TTC549 (cell line): ENCODE measurements at regions not wholly inside any gene's neighbourhood (a gene's known extent, or its start where the extent isn't known, plus 50 kb on each side); places are given as distances from the start of the nearest gene placed in this dataset.

Experiments
- FAIRE-seq: peaks from 2 replicates; lab custom pipeline; 2012; peaks lifted over from hg19 to GRCh38; lab: Jason Lieb, UNC

GRCh38 chr12:125434936-125435443 lies 369.8 kb downstream of the AACS start:
- no peak for FAIRE-seq

- no peak for FAIRE-seq
These were observed 370.6 kb downstream of the AACS start for GRCh38 chr12:125435871-125436270.

GRCh38 chr12:125436686-125437085 lies 371.5 kb downstream of the AACS start:
- no peak for FAIRE-seq

GRCh38 chr12:125440399-125440798 lies 375.2 kb downstream of the AACS start:
- FAIRE-seq, result no peak

- FAIRE-seq, result no peak
These were observed 378.1 kb downstream of the AACS start for GRCh38 chr12:125443341-125443740.

GRCh38 chr12:125451408-125451807 lies 386.2 kb downstream of the AACS start:
- FAIRE-seq, result no peak

- no peak for FAIRE-seq
These were observed 388.5 kb downstream of the AACS start for GRCh38 chr12:125453751-125454150.

- no peak for FAIRE-seq
These were observed 389.1 kb downstream of the AACS start for GRCh38 chr12:125454291-125454690.

- FAIRE-seq, result no peak
These were observed 389.7 kb downstream of the AACS start for GRCh38 chr12:125454786-125455480.

- FAIRE-seq, result no peak
These were observed 390.3 kb downstream of the AACS start for GRCh38 chr12:125455556-125455955.

- FAIRE-seq, result no peak
These were observed 393.5 kb downstream of the AACS start for GRCh38 chr12:125458552-125459268.

- FAIRE-seq, result no peak
These were observed 396.6 kb downstream of the AACS start for GRCh38 chr12:125461831-125462230.

- no peak for FAIRE-seq
These were observed 398.2 kb downstream of the AACS start for GRCh38 chr12:125463386-125463785.

GRCh38 chr12:125467363-125467762 lies 402.1 kb downstream of the AACS start:
- no peak for FAIRE-seq

GRCh38 chr12:125469683-125470082 lies 404.4 kb downstream of the AACS start:
- FAIRE-seq, result no peak

GRCh38 chr12:125470838-125471783 lies 405.9 kb downstream of the AACS start:
- no peak for FAIRE-seq

GRCh38 chr12:125473501-125473900 lies 408.3 kb downstream of the AACS start:
- no peak for FAIRE-seq

GRCh38 chr12:125487336-125487735 lies 422.1 kb downstream of the AACS start:
- no peak for FAIRE-seq

- FAIRE-seq, result no peak
These were observed 426.3 kb downstream of the AACS start for GRCh38 chr12:125491553-125491952.

GRCh38 chr12:125492354-125493270 lies 427.4 kb downstream of the AACS start:
- no peak for FAIRE-seq

GRCh38 chr12:125493704-125494308 lies 428.6 kb downstream of the AACS start:
- FAIRE-seq, result no peak
